DOHH2 (cell line): ENCODE measurements at regions not wholly inside any gene's neighbourhood (a gene's known extent, or its start where the extent isn't known, plus 50 kb on each side); places are given as distances from the start of the nearest gene placed in this dataset.

Experiments used
- H3F3A ChIP-seq: fragments of 200-600 bp; sonication (generic), shearing (Covaris generic); 2 replicates; pipeline ENCODE4 v1.6.0; 2016; ENCODE audit warnings: antibody characterized with exemption, mild to moderate bottlenecking; ENCODE audit not compliant: control insufficient read depth, insufficient read depth
- H3K27ac ChIP-seq: fragments of 200-600 bp; sonication (generic); 2 replicates; pipeline ENCODE4 v1.5.1; 2014; ENCODE audit warnings: low read depth, mild to moderate bottlenecking, low read length, moderate library complexity
- H3K27me3 ChIP-seq: fragments of 200-600 bp; sonication (generic); 2 replicates; pipeline ENCODE4 v1.6.1; 2014; ENCODE audit warnings: mild to moderate bottlenecking, low read length, mixed read lengths; ENCODE audit not compliant: control insufficient read depth
- H3K36me3 ChIP-seq: fragments of 200-600 bp; sonication (generic); 2 replicates; pipeline ENCODE4 v1.6.1; 2014; ENCODE audit warnings: mild to moderate bottlenecking, low read length, moderate library complexity, mixed read lengths; ENCODE audit not compliant: control insufficient read depth
- H3K4me1 ChIP-seq: fragments of 200-600 bp; sonication (generic); 2 replicates; pipeline ENCODE4 v1.6.1; 2014; ENCODE audit warnings: mild to moderate bottlenecking, low read length, mixed read lengths; ENCODE audit not compliant: control insufficient read depth
- H3K4me2 ChIP-seq: fragments of 200-600 bp; sonication (generic); 2 replicates; pipeline ENCODE4 v1.6.0; 2014; ENCODE audit warnings: mild to moderate bottlenecking, low read length, moderate library complexity
- H3K4me3 ChIP-seq: fragments of 200-600 bp; sonication (generic); 2 replicates; pipeline ENCODE4 v1.5.1; 2014; ENCODE audit warnings: mild to moderate bottlenecking, low read length, mixed read lengths
- H3K79me2 ChIP-seq: fragments of 200-600 bp; sonication (generic); 2 replicates; pipeline ENCODE4 v1.6.1; 2014; ENCODE audit warnings: mild to moderate bottlenecking, low read length, mixed read lengths; ENCODE audit not compliant: control insufficient read depth
- H3K9me2 ChIP-seq: fragments of 200-600 bp; sonication (generic); replicated peaks from 2 replicates; pipeline ENCODE4 v1.6.1; 2014; ENCODE audit warnings: mild to moderate bottlenecking, low read length, mixed read lengths; ENCODE audit not compliant: control insufficient read depth
- H3K9me3 ChIP-seq: fragments of 200-600 bp; sonication (generic); 2 replicates; pipeline ENCODE4 v1.6.1; 2014; ENCODE audit warnings: antibody characterized with exemption, low read length, mixed read lengths; ENCODE audit not compliant: control insufficient read depth, insufficient read depth
- H4K20me1 ChIP-seq: fragments of 200-600 bp; sonication (generic); 2 replicates; pipeline ENCODE4 v1.6.0; 2014; ENCODE audit warnings: low read depth, mild to moderate bottlenecking, antibody characterized with exemption, low read length, moderate library complexity; ENCODE audit not compliant: control insufficient read depth, insufficient read depth
- CTCF ChIP-seq: fragments of 200-600 bp; sonication (generic); IDR thresholded peaks from one replicate; pipeline ENCODE4 v1.5.1; 2014; ENCODE audit warnings: antibody characterized with exemption, mild to moderate bottlenecking, low read depth, low read length; ENCODE audit not compliant: poor library complexity, severe bottlenecking
- EZH2phosphoT487 ChIP-seq: fragments of 200-600 bp; sonication (generic); IDR thresholded peaks from 2 replicates; pipeline ENCODE4 v1.6.1; 2017; ENCODE audit warnings: borderline replicate concordance, mild to moderate bottlenecking, antibody characterized with exemption, low read length, moderate library complexity, mixed read lengths

DNA sequence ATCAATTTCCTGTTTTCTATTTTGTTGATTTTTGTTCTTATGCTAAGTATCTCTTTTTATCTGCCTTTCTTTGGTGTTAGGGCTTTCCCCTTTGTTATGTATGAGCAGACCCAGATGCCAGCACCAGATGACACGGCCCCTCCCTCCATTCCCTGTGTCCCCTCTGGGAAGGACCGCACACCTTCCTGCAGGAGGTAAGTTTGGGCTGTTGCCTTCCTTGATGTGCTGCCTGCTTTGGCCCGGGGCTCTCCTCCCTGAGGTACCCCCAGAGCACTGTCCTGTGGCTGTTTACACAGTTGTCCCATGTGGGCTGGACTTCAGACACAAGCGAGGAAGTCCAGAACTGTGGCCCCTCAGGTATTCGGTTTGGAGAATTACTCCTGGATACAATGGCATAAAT lies 343.8 kb upstream of the IRX1 start:
- H3K4me2 ChIP-seq: no peak overlapping the region
- H3K4me3 ChIP-seq: no peak overlapping the region

DNA sequence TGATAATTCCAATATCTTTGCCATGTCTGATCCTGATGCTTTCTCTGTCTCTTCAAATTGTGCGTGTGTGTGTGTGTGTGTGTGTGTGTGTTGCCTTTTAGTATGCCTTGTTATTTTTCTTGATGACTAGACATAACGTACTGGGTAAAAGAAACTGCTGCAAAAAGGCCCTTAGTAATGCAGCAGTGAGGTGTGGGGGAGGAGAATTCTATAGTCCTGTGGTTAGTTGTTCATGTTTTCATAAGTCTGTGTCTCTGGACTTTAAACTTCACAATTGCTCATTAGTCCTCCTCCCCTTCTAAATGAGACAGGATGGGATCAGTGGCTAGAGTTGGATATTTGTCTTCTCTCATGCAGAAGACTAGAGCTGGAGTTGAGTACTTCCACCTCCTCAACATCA lies 346.2 kb upstream of the IRX1 start:
- Histone ChIP-seq H3K79me2 (no peaks in the 10 kb centered on the region), H4K20me1 (no peaks in the 10 kb centered on the region), H3K27ac (no peak overlapping the region), H3K4me2 (no peak overlapping the region), H3K4me1 (no peaks in the 10 kb centered on the region), H3K4me3 (no peak overlapping the region), H3K9me3 (peaks cover 7% of the 10 kb centered on the region; the same call in 1 of the 2 replicates), H3K36me3 (no peaks in the 10 kb centered on the region), H3K27me3 (no peaks in the 10 kb centered on the region), H3F3A (no peaks in the 10 kb centered on the region), H3K9me2 (no peaks in the 10 kb centered on the region)
- no peak for TF ChIP-seq EZH2phosphoT487
- no peak for TF ChIP-seq CTCF

More for the DNA sequence above, 343.8 kb upstream of the IRX1 start:
- H3K9me3 ChIP-seq: peaks cover 11% of the 10 kb centered on the region; the same call in 1 of the 2 replicates
- no peaks in the 10 kb centered on the region for H4K20me1 ChIP-seq
- no peak overlapping the region for H3K27ac ChIP-seq
- no peaks in the 10 kb centered on the region for H3F3A ChIP-seq
- no peak for TF ChIP-seq EZH2phosphoT487
- TF ChIP-seq CTCF: no peak
- H3K79me2 ChIP-seq: no peaks in the 10 kb centered on the region
- no peaks in the 10 kb centered on the region for H3K9me2 ChIP-seq
- H3K4me1 ChIP-seq: no peaks in the 10 kb centered on the region
- H3K27me3 ChIP-seq: no peaks in the 10 kb centered on the region
- H3K36me3 ChIP-seq: no peaks in the 10 kb centered on the region

- H3K36me3 ChIP-seq: no peaks in the 10 kb centered on the region
- H3K9me2 ChIP-seq: no peaks in the 10 kb centered on the region
- H3K79me2 ChIP-seq: no peaks in the 10 kb centered on the region
- no peaks in the 10 kb centered on the region for H3K27me3 ChIP-seq
- peaks cover 5% of the 10 kb centered on the region; the same call in 1 of the 2 replicates for H3K9me3 ChIP-seq
- H4K20me1 ChIP-seq: no peaks in the 10 kb centered on the region
- TF ChIP-seq EZH2phosphoT487 (no peak), CTCF (no peak)
- no peak overlapping the region for H3K4me3 ChIP-seq
- H3K4me2 ChIP-seq: no peak overlapping the region
- H3K4me1 ChIP-seq: no peaks in the 10 kb centered on the region
- no peaks in the 10 kb centered on the region for H3F3A ChIP-seq
- H3K27ac ChIP-seq: no peak overlapping the region
These were observed 358.3 kb upstream of the IRX1 start for GRCh38 chr5:3237276-3237868.
